GM18867 (cell line): ENCODE measurements at regions not wholly inside any gene's neighbourhood (a gene's known extent, or its start where the extent isn't known, plus 50 kb on each side); places are given as distances from the start of the nearest gene placed in this dataset.

Source experiments
- ATAC-seq: cut with Tn5 transposase; IDR thresholded peaks from one replicate; pipeline ENCODE4 v1.9.1; 2021; ENCODE audit warnings: mild to moderate bottlenecking, moderate library complexity; ENCODE audit not compliant: unreplicated experiment

DNA sequence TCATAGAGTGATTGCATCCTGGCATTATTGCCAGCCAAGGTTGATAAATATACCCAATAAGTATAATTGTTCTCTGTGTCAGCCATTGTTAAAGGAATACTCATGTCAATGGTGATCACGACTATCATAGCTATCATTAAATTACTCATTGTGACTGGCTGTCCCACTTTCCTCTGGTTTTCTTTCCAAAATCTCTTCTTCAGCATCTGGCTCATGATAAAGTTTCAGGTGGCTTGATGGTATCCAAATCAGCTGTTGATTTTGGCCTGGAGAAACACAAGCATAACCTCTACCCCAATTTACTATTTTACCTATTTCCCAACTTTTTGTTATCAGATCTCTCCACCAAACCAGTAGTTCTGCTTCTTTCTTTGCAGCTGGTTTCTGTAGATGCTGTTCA, 67.1 kb upstream of the SPIN2A start:
- no peak for ATAC-seq

DNA sequence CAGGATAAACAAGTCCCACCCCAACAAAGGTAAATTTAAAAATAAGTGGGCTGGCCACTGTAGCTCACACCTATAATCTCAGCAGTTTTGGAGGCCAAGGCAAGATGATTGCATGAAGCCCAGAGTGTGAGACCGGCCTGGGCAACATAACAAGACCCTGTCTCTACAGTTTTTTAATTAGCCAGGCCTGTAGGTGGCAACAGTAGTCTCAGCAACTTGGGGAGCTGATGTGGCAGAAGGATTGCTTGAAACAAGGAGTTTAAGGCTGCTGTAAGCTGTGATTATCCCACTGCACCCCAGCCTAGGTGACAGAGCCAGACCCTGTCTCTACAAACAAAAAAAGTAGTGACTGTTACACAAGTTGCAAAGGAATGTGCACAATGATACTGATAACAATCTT, 74.6 kb upstream of the FAAH2 start:
- no peak for ATAC-seq

GRCh38 chrX:57227691-57228090, 58.8 kb upstream of the FAAH2 start:
- no peak for ATAC-seq

DNA sequence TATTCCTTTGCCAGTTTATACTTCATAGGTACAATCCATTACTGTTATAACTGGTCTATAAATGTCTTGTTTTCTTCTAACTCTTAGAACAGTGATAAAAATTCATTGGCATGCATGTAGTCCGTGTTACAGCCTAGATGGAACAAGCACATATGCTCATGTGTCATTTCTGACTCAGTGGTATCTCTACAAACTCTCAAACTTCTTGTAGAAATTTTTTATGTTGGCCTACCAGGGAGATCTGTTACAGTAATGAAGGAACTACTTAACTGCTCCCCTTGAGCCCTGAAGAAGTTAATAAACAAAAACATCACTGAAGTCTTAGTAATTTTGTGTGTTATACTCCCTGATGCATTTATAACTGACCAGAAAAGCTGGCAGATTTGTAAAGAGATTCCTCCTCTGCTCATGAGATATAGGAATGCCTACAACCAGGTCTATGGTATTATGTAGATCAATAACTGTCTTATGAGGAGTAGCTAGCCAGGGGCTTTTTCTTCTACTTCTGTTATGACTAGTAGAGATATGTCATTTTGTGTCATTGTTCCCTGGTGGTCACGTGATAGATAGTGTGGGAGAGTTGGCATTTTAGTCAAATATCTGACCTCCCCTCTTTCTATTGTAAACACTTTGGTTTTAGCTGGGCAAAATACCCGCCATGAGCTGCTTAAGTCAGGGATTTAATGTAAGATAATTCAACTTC, 53.7 kb upstream of the FAAH2 start:
- ATAC-seq: peak; percentile 78
